Neural cell (in vitro differentiated cells): ENCODE measurements at regions not wholly inside any gene's neighbourhood (a gene's known extent, or its start where the extent isn't known, plus 50 kb on each side); places are given as distances from the start of the nearest gene placed in this dataset.

Source experiments
- H2AFZ ChIP-seq: fragments of 200-600, 300-800 bp; sonication (generic), shearing (Covaris generic); 2 replicates; pipeline ENCODE4 v1.6.0; 2014; ENCODE audit warnings: low read depth, mild to moderate bottlenecking, antibody characterized with exemption, low read length, moderate library complexity
- H3F3A ChIP-seq: fragments of 200-600 bp; shearing (Covaris generic); 2 replicates; pipeline ENCODE4 v1.6.1; 2016; ENCODE audit warnings: mild to moderate bottlenecking, moderate library complexity, mixed read lengths, antibody characterized with exemption, low read length; ENCODE audit not compliant: insufficient read depth, poor library complexity, severe bottlenecking
- H3K27ac ChIP-seq: fragments of 200-600, 300-800 bp; sonication (generic), shearing (Covaris generic); 2 replicates; pipeline ENCODE4 v1.5.1; 2014; ENCODE audit warnings: mild to moderate bottlenecking, low read length, moderate library complexity
- H3K27me3 ChIP-seq: fragments of 300-800, 200-600 bp; sonication (generic), shearing (Covaris generic); 2 replicates; pipeline ENCODE4 v1.6.0; 2014; ENCODE audit warnings: mild to moderate bottlenecking, low read depth, low read length, moderate library complexity; ENCODE audit not compliant: insufficient read depth
- H3K36me3 ChIP-seq: fragments of 300-800, 200-600 bp; sonication (generic), shearing (Covaris generic); 2 replicates; pipeline ENCODE4 v1.5.1; 2014; ENCODE audit warnings: mild to moderate bottlenecking, antibody characterized with exemption, low read length, moderate library complexity; ENCODE audit not compliant: insufficient read depth
- H3K4me2 ChIP-seq: fragments of 300-800, 200-600 bp; sonication (generic), shearing (Covaris generic); 2 replicates; pipeline ENCODE4 v1.6.0; 2014; ENCODE audit warnings: mild to moderate bottlenecking, low read length
- H3K4me3 ChIP-seq: fragments of 300-800, 200-600 bp; sonication (generic), shearing (Covaris generic); 2 replicates; pipeline ENCODE4 v1.5.1; 2014; ENCODE audit warnings: mild to moderate bottlenecking, low read length, moderate library complexity
- H3K79me2 ChIP-seq: fragments of 200-600 bp; shearing (Covaris generic); replicated peaks from 2 replicates; pipeline ENCODE4 v1.6.0; 2014; ENCODE audit warnings: mild to moderate bottlenecking, low read length, moderate library complexity; ENCODE audit not compliant: insufficient read depth
- H3K9ac ChIP-seq: fragments of 300-800, 200-600 bp; sonication (generic), shearing (Covaris generic); 2 replicates; pipeline ENCODE4 v1.6.1; 2016; ENCODE audit warnings: mild to moderate bottlenecking, low read length, mixed read lengths
- H3K9me2 ChIP-seq: fragments of 200-600 bp; shearing (Covaris generic); 2 replicates; pipeline ENCODE4 v1.6.1; 2016; ENCODE audit warnings: mild to moderate bottlenecking, low read length, mixed read lengths; ENCODE audit not compliant: insufficient read depth
- H3K9me3 ChIP-seq: fragments of 200-600, 300-800 bp; sonication (generic), shearing (Covaris generic); 2 replicates; pipeline ENCODE4 v1.6.1; 2016; ENCODE audit warnings: mild to moderate bottlenecking, mixed run types, low read length, moderate library complexity, mixed read lengths
- H4K20me1 ChIP-seq: fragments of 200-600 bp; shearing (Covaris generic); 2 replicates; pipeline ENCODE4 v1.6.1; 2016; ENCODE audit warnings: mild to moderate bottlenecking, mixed run types; ENCODE audit not compliant: insufficient read depth
- CTCF ChIP-seq: fragments of 450-650 bp; IDR thresholded peaks from 2 replicates; pipeline ENCODE4 v1.5.1; 2014; ENCODE audit warnings: antibody characterized with exemption, mild to moderate bottlenecking, moderate library complexity; ENCODE audit not compliant: poor library complexity, severe bottlenecking
- EP300 ChIP-seq: fragments of 450-650 bp; conservative IDR thresholded peaks from 2 replicates; pipeline ENCODE4 v1.6.1; 2014; ENCODE audit warnings: antibody characterized with exemption, mild to moderate bottlenecking, moderate library complexity; ENCODE audit not compliant: poor library complexity, severe bottlenecking
- EZH2 ChIP-seq: fragments of 200-600, 300-800 bp; shearing (Covaris generic), sonication (generic); IDR thresholded peaks from 2 replicates; pipeline ENCODE4 v1.6.1; 2014; ENCODE audit warnings: antibody characterized with exemption, low read length, borderline replicate concordance, mild to moderate bottlenecking; ENCODE audit not compliant: insufficient read depth, poor library complexity, severe bottlenecking
- MXI1 ChIP-seq: fragments of 450-650 bp; conservative IDR thresholded peaks from 2 replicates; pipeline ENCODE4 v1.6.1; 2014; ENCODE audit warnings: antibody characterized with exemption, mild to moderate bottlenecking; ENCODE audit not compliant: poor library complexity, severe bottlenecking
- POLR2AphosphoS5 ChIP-seq: IDR thresholded peaks from 2 replicates; pipeline ENCODE4 v1.6.1; 2012
- RAD21 ChIP-seq: fragments of 450-650 bp; conservative IDR thresholded peaks from 2 replicates; pipeline ENCODE4 v1.6.1; 2014; ENCODE audit warnings: antibody characterized with exemption, mild to moderate bottlenecking, moderate library complexity
- REST ChIP-seq: IDR thresholded peaks from 2 replicates; pipeline ENCODE4 v1.6.1; 2012; ENCODE audit warnings: borderline replicate concordance
- SMC3 ChIP-seq: fragments of 450-650 bp; conservative IDR thresholded peaks from 2 replicates; pipeline ENCODE4 v1.6.1; 2014; ENCODE audit warnings: antibody characterized with exemption, mild to moderate bottlenecking, moderate library complexity; ENCODE audit not compliant: poor library complexity
- TAF1 ChIP-seq: IDR thresholded peaks from 2 replicates; pipeline ENCODE4 v1.6.1; 2012; ENCODE audit warnings: low read depth

GRCh38 chr9:11915699-11916098 is 777.5 kb upstream of the TYRP1 start:
- Histone ChIP-seq H3K9ac (no peak overlapping the region), H3K4me2 (no peak overlapping the region)

GRCh38 chr9:11928871-11929321 is 764.3 kb upstream of the TYRP1 start:
- H3K27me3 ChIP-seq, result no peaks in the 10 kb centered on the region
- no peak for TF ChIP-seq REST
- TF ChIP-seq EZH2, result no peak
- TF ChIP-seq POLR2AphosphoS5, result no peak
- TF ChIP-seq MXI1, result no peak
- TF ChIP-seq TAF1, result no peak
- no peak for TF ChIP-seq EP300
- no peak for TF ChIP-seq SMC3
- TF ChIP-seq CTCF, result no peak
- no peak for TF ChIP-seq RAD21

More at GRCh38 chr9:11915699-11916098, 777.5 kb upstream of the TYRP1 start:
- Histone ChIP-seq H3K4me3 (no peak overlapping the region), H3K9me3 (no peaks in the 10 kb centered on the region), H3F3A (no peaks in the 10 kb centered on the region), H3K36me3 (no peaks in the 10 kb centered on the region), H4K20me1 (no peaks in the 10 kb centered on the region), H3K27ac (no peak overlapping the region), H3K27me3 (no peaks in the 10 kb centered on the region), H2AFZ (no peak overlapping the region), H3K9me2 (no peaks in the 10 kb centered on the region), H3K79me2 (no peaks in the 10 kb centered on the region)
- no peak for TF ChIP-seq REST

More at GRCh38 chr9:11928871-11929321, 764.3 kb upstream of the TYRP1 start:
- Histone ChIP-seq H2AFZ (no peak overlapping the region), H3K9me2 (no peaks in the 10 kb centered on the region), H3K79me2 (no peaks in the 10 kb centered on the region), H3F3A (no peaks in the 10 kb centered on the region), H4K20me1 (no peaks in the 10 kb centered on the region), H3K4me2 (no peak overlapping the region), H3K4me3 (no peak overlapping the region), H3K36me3 (no peaks in the 10 kb centered on the region), H3K9me3 (no peaks in the 10 kb centered on the region), H3K9ac (no peak overlapping the region), H3K27ac (no peak overlapping the region)
